ENCODE measurements at regions not wholly inside any gene's neighbourhood (a gene's known extent, or its start where the extent isn't known, plus 50 kb on each side); places are given as distances from the start of the nearest gene placed in this dataset.

- Histone ChIP-seq H3K4me1 (ENCODE audit: control insufficient read depth, insufficient read depth, low read length) (peaks cover 50% of the 10 kb centered on the region), H3K4me3 (ENCODE audit: low read length) (no peak overlapping the region), H3K36me3 (ENCODE audit: insufficient read depth, low read length) (no peaks in the 10 kb centered on the region), H3K9ac (ENCODE audit: low read depth, low read length) (no peak overlapping the region), H3K9me3 (replicated peaks; ENCODE audit: low read length) (peaks cover 7% of the 10 kb centered on the region), H3K4me2 (ENCODE audit: low read length) (no peak overlapping the region), H3K27me3 (ENCODE audit: control insufficient read depth, insufficient read depth, low read length) (no peaks in the 10 kb centered on the region)
These were observed 106.9 kb upstream of the COL5A1 start for GRCh38 chr9:134534661-134535080.

GRCh38 chr9:134535171-134535570 lies 106.4 kb upstream of the COL5A1 start:
- no peaks in the 10 kb centered on the region for H3K36me3 ChIP-seq (ENCODE audit: insufficient read depth, low read length)
- peaks cover 50% of the 10 kb centered on the region for H3K4me1 ChIP-seq (ENCODE audit: control insufficient read depth, insufficient read depth, low read length)
- H3K9ac ChIP-seq (ENCODE audit: low read depth, low read length): no peak overlapping the region
- H3K27me3 ChIP-seq (ENCODE audit: control insufficient read depth, insufficient read depth, low read length): no peaks in the 10 kb centered on the region
- peaks cover 5% of the 10 kb centered on the region for H3K9me3 ChIP-seq (replicated peaks; ENCODE audit: low read length)
- no peak overlapping the region for H3K4me3 ChIP-seq (ENCODE audit: low read length)
- H3K4me2 ChIP-seq (ENCODE audit: low read length): no peak overlapping the region

- Histone ChIP-seq H3K4me1 (ENCODE audit: control insufficient read depth, insufficient read depth, low read length) (peaks cover 50% of the 10 kb centered on the region), H3K4me2 (ENCODE audit: low read length) (peak overlapping the region; percentile 76), H3K36me3 (ENCODE audit: insufficient read depth, low read length) (no peaks in the 10 kb centered on the region), H3K9ac (ENCODE audit: low read depth, low read length) (no peak overlapping the region), H3K4me3 (ENCODE audit: low read length) (peak overlapping the region; percentile 44), H3K9me3 (replicated peaks; ENCODE audit: low read length) (no peaks in the 10 kb centered on the region), H3K27me3 (ENCODE audit: control insufficient read depth, insufficient read depth, low read length) (no peaks in the 10 kb centered on the region)
These were observed 105.3 kb upstream of the COL5A1 start for GRCh38 chr9:134536101-134536900.

GRCh38 chr9:134536931-134537330 lies 104.7 kb upstream of the COL5A1 start:
- Histone ChIP-seq H3K4me1 (ENCODE audit: control insufficient read depth, insufficient read depth, low read length) (peaks cover 50% of the 10 kb centered on the region), H3K36me3 (ENCODE audit: insufficient read depth, low read length) (no peaks in the 10 kb centered on the region), H3K9me3 (replicated peaks; ENCODE audit: low read length) (no peaks in the 10 kb centered on the region), H3K4me2 (ENCODE audit: low read length) (no peak overlapping the region), H3K4me3 (ENCODE audit: low read length) (no peak overlapping the region), H3K9ac (ENCODE audit: low read depth, low read length) (no peak overlapping the region), H3K27me3 (ENCODE audit: control insufficient read depth, insufficient read depth, low read length) (no peaks in the 10 kb centered on the region)

GRCh38 chr9:134537951-134538641 lies 103.5 kb upstream of the COL5A1 start:
- Histone ChIP-seq H3K4me1 (ENCODE audit: control insufficient read depth, insufficient read depth, low read length) (peaks cover 50% of the 10 kb centered on the region), H3K4me2 (ENCODE audit: low read length) (no peak overlapping the region), H3K9ac (ENCODE audit: low read depth, low read length) (no peak overlapping the region), H3K4me3 (ENCODE audit: low read length) (no peak overlapping the region), H3K36me3 (ENCODE audit: insufficient read depth, low read length) (no peaks in the 10 kb centered on the region), H3K27me3 (ENCODE audit: control insufficient read depth, insufficient read depth, low read length) (no peaks in the 10 kb centered on the region), H3K9me3 (replicated peaks; ENCODE audit: low read length) (no peaks in the 10 kb centered on the region)

- Histone ChIP-seq H3K36me3 (ENCODE audit: insufficient read depth, low read length) (no peaks in the 10 kb centered on the region), H3K9ac (ENCODE audit: low read depth, low read length) (no peak overlapping the region), H3K27me3 (ENCODE audit: control insufficient read depth, insufficient read depth, low read length) (no peaks in the 10 kb centered on the region), H3K9me3 (replicated peaks; ENCODE audit: low read length) (no peaks in the 10 kb centered on the region), H3K4me2 (ENCODE audit: low read length) (no peak overlapping the region), H3K4me1 (ENCODE audit: control insufficient read depth, insufficient read depth, low read length) (peaks cover 54% of the 10 kb centered on the region), H3K4me3 (ENCODE audit: low read length) (no peak overlapping the region)
These were observed 102.6 kb upstream of the COL5A1 start for GRCh38 chr9:134538856-134539566.

- H3K4me3 ChIP-seq (ENCODE audit: low read length): no peak overlapping the region
- H3K27me3 ChIP-seq (ENCODE audit: control insufficient read depth, insufficient read depth, low read length): no peaks in the 10 kb centered on the region
- H3K36me3 ChIP-seq (ENCODE audit: insufficient read depth, low read length): no peaks in the 10 kb centered on the region
- H3K9me3 ChIP-seq (replicated peaks; ENCODE audit: low read length): no peaks in the 10 kb centered on the region
- no peak overlapping the region for H3K4me2 ChIP-seq (ENCODE audit: low read length)
- peaks cover 54% of the 10 kb centered on the region for H3K4me1 ChIP-seq (ENCODE audit: control insufficient read depth, insufficient read depth, low read length)
- H3K9ac ChIP-seq (ENCODE audit: low read depth, low read length): no peak overlapping the region
These were observed 101.9 kb upstream of the COL5A1 start for GRCh38 chr9:134539586-134540194.

- Histone ChIP-seq H3K9me3 (replicated peaks; ENCODE audit: low read length) (no peaks in the 10 kb centered on the region), H3K9ac (ENCODE audit: low read depth, low read length) (no peak overlapping the region), H3K27me3 (ENCODE audit: control insufficient read depth, insufficient read depth, low read length) (no peaks in the 10 kb centered on the region), H3K4me2 (ENCODE audit: low read length) (no peak overlapping the region), H3K4me1 (ENCODE audit: control insufficient read depth, insufficient read depth, low read length) (peaks cover 50% of the 10 kb centered on the region), H3K36me3 (ENCODE audit: insufficient read depth, low read length) (no peaks in the 10 kb centered on the region), H3K4me3 (ENCODE audit: low read length) (no peak overlapping the region)
These were observed 101.1 kb upstream of the COL5A1 start for GRCh38 chr9:134540276-134541096.

GRCh38 chr9:134541097-134541747 lies 100.4 kb upstream of the COL5A1 start:
- H3K27me3 ChIP-seq (ENCODE audit: control insufficient read depth, insufficient read depth, low read length): no peaks in the 10 kb centered on the region
- H3K9me3 ChIP-seq (replicated peaks; ENCODE audit: low read length): no peaks in the 10 kb centered on the region
- H3K36me3 ChIP-seq (ENCODE audit: insufficient read depth, low read length): no peaks in the 10 kb centered on the region
- H3K4me2 ChIP-seq (ENCODE audit: low read length): no peak overlapping the region
- no peak overlapping the region for H3K9ac ChIP-seq (ENCODE audit: low read depth, low read length)
- peaks cover 42% of the 10 kb centered on the region for H3K4me1 ChIP-seq (ENCODE audit: control insufficient read depth, insufficient read depth, low read length)
- no peak overlapping the region for H3K4me3 ChIP-seq (ENCODE audit: low read length)

GRCh38 chr9:134544388-134545214 lies 97.0 kb upstream of the COL5A1 start:
- H3K4me1 ChIP-seq (ENCODE audit: control insufficient read depth, insufficient read depth, low read length): peaks cover 16% of the 10 kb centered on the region
- peak overlapping the region; percentile 22 for H3K9ac ChIP-seq (ENCODE audit: low read depth, low read length)
- H3K4me2 ChIP-seq (ENCODE audit: low read length): peak overlapping the region; percentile 63

More at GRCh38 chr9:134544388-134545214, 97.0 kb upstream of the COL5A1 start:
- no peaks in the 10 kb centered on the region for H3K9me3 ChIP-seq (replicated peaks; ENCODE audit: low read length)
- no peaks in the 10 kb centered on the region for H3K36me3 ChIP-seq (ENCODE audit: insufficient read depth, low read length)
- peak overlapping the region; percentile 33 for H3K4me3 ChIP-seq (ENCODE audit: low read length)
- no peaks in the 10 kb centered on the region for H3K27me3 ChIP-seq (ENCODE audit: control insufficient read depth, insufficient read depth, low read length)

Data from skeletal muscle satellite cell (primary cell).